ENCODE measurements at regions not wholly inside any gene's neighbourhood (a gene's known extent, or its start where the extent isn't known, plus 50 kb on each side); places are given as distances from the start of the nearest gene placed in this dataset.
"Not testable (repeated sequence)": the region's sequence is repeated elsewhere in the genome, so short reads cannot be mapped to it uniquely, and the experiment has no call there.

- DNase-seq (ENCODE audit: low read depth), result no peak
These were observed 446.1 kb upstream of the SULF2 start for GRCh38 chr20:48231253-48231930.

DNA sequence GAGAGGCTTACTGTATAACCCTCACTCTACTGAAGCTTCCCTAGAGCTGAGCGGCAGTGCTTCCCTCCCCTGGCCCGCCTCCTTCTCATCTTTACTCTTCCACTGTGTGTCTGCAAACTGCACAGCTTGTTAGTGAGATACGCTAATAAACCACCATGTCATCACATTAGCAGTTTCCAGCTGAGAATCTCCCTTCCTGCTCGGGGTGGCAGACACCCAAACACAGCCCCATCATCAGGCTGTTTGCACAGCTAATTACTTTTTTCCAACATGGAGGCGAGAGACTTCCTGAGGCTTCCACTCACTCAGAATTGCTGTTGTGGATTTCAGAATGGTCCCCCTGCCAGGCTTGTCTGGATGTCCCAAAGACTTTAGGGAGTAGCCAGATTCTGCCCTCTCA, 444.9 kb upstream of the SULF2 start:
- DNase-seq (ENCODE audit: low read depth), result no peak

- DNase-seq (ENCODE audit: low read depth), result no peak
These were observed 442.1 kb upstream of the SULF2 start for GRCh38 chr20:48227381-48227780.

GRCh38 chr20:48226642-48227041, 441.4 kb upstream of the SULF2 start:
- DNase-seq (ENCODE audit: low read depth), result no peak

DNA sequence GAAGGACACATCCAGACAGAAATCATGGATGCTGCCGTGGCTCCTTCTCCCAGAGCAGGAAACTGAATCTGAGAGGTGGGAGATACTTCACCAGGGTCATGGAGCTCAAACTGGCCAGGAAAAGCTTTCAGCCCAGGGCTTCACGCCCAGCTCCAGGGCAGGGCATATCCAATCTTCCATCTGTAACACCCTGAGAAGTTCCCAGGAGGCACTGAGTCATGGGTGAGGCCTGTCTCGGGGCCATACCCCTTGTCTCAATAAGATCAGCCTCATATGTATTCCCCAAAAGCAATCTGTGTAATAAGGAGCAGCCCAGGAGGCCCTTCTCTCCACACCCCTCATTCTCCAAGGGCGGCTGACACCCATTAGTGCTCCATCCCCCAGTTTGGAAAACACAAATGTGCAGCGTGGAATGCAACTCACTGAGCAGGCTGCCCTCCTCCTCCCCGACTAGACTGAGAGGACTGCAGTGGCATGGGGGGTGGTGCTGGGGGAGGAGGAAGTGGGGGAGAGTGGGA, 439.3 kb upstream of the SULF2 start:
- no peak for DNase-seq (ENCODE audit: low read depth)

GRCh38 chr20:48223715-48224114, 438.4 kb upstream of the SULF2 start:
- DNase-seq (ENCODE audit: low read depth), result no peak

- DNase-seq (ENCODE audit: low read depth), result no peak
These were observed 437.4 kb upstream of the SULF2 start for GRCh38 chr20:48222595-48223180.

DNA sequence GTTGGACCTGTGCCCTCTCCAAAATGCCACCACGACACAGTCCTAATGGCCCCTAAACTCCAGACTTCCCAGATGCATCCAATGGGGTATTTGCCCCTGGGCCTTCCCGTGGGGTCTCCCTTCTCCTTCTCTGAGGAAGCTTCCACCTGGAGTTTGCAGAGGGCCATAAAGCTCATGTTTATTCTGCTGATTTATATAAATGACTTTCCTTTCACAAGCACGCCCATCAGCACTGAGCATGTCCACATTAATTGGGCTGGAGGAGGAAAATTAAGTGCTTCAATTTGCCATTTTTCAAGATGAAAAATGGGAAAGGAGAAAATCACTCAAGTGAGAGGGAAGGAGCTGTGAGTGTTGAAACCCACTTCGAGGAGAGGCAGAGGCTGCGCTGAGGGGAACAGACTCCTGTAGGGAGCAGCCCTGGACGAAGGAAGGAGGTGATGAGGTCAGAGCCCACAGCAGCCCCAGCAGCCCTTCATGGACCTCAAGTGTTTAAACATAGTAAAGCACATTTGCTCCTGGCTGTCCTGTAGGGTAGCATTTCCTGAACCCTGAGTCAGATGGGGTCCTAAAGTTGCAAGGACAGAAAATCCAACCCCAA, 434.9 kb upstream of the SULF2 start:
- no peak for DNase-seq (ENCODE audit: low read depth)

DNA sequence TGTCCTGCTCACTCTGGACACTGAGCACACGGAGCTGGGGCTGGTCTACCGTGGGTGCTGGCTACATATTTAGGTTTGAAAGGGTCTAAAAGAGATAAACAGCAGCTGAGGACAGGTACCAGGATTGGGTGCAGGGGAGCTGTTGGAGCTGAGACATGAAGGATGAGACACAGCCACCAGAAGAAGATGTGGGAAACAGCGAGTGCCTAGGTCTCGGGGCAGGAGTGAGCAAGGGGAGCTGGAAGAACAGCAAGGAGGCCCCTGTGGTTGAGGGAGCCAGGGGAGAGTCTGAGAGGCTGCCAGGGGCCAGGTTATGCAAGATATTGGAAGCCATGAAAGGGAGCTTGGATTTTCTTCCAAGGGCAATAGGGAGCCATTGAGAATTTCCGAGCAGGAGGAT, 434.0 kb upstream of the SULF2 start:
- no peak for DNase-seq (ENCODE audit: low read depth)

DNA sequence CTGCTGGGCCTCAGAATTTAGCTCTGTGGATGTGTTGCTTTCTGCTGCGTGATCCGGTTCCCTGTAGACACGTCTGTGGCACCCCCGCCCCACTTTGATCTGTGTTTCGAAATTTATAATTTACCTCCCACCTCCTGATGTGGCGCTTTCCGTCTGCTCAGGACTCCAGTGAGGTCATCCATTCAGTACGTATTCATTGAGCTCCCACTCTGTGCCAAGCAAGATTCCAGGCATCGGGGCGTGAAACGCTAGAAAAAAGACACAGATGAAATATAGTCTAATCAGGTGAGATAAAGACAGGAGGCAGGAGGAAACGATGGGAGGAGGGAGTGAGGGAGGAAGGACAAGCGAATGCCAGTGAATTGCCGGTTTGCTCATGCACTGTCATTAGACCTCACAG, 431.9 kb upstream of the SULF2 start:
- DNase-seq (ENCODE audit: low read depth), result no peak

- no peak for DNase-seq (ENCODE audit: low read depth)
These were observed 430.3 kb upstream of the SULF2 start for GRCh38 chr20:48215536-48215935.

- no peak for DNase-seq (ENCODE audit: low read depth)
These were observed 429.3 kb upstream of the SULF2 start for GRCh38 chr20:48214601-48215000.

DNA sequence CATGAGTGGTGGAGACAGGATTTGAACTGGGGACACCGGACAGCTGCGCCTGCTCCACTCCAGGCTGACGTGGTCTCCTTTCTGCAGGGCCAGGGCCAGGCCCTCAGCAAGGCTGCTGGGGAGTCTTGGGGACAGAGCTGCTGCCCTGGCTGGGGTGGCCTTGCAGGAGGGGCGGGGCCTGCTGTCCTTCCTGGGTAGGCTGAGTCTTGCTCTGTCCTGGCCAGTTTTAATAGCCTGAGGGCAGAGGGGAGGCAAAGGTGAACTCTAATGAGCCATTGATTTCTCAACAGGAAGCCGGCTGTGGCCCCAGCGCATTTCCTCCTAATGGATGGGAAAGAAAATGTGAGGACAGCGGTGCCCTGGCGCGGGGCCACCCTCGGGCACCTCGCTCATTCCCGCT, 428.4 kb upstream of the SULF2 start:
- not testable (repeated sequence) for DNase-seq (ENCODE audit: low read depth)

- DNase-seq (ENCODE audit: low read depth), result no peak
These were observed 427.7 kb upstream of the SULF2 start for GRCh38 chr20:48212806-48213509.

GRCh38 chr20:48211847-48212246, 426.6 kb upstream of the SULF2 start:
- no peak for DNase-seq (ENCODE audit: low read depth)

GRCh38 chr20:48211238-48211637, 426.0 kb upstream of the SULF2 start:
- no peak for DNase-seq (ENCODE audit: low read depth)

- DNase-seq (ENCODE audit: low read depth), result no peak
These were observed 425.1 kb upstream of the SULF2 start for GRCh38 chr20:48210111-48211027.

DNA sequence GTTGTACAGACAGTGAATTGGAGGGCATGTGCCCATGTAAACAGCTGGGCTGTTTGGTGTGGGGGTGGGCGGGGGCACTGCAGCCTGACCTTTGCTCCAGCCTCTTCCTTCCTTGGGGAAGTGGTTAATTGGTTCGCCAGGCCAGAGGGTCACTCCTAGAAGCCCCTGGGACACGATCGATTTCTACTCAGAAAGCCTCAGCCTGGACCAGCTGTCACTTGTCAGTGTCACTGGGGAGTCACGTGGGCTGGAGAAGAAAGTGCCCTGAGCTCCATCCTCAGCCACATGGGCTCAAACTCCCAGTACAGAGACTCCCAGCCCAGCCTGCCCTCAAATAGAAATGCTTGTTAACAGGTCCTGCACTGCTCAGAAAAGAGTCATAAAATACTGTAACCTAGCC, 423.8 kb upstream of the SULF2 start:
- no peak for DNase-seq (ENCODE audit: low read depth)

- DNase-seq (ENCODE audit: low read depth), result no peak
These were observed 422.9 kb upstream of the SULF2 start for GRCh38 chr20:48208176-48208575.

GRCh38 chr20:48207505-48207904, 422.2 kb upstream of the SULF2 start:
- no peak for DNase-seq (ENCODE audit: low read depth)

GRCh38 chr20:48205786-48206185, 420.5 kb upstream of the SULF2 start:
- DNase-seq (ENCODE audit: low read depth), result no peak

DNA sequence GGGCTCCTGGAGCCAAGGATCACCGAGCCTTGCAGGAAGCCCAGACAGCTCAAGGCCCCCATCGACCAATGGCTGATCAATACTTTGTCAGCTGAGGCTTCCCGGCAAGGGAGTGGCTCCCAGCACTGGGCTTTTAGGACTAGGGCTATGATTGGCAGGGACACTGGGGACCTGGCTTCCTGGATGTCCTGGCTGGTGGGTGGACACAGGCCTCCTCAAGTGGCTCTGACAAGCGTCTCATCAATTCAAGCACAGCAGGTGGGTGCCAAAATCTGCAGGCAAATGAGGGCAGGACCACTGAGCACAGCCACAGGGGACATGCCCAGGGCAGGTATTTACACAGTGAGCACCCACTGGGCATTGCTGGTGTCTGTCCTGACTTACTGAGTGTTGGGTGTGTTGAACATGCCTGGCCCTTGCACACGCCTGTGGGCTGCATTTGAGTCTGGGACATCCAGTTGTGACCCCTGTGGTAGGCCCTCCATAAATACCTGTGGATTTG, 420.1 kb upstream of the SULF2 start:
- DNase-seq (ENCODE audit: low read depth), result no peak
